Smooth muscle cell (in vitro differentiated cells): ENCODE measurements at regions not wholly inside any gene's neighbourhood (a gene's known extent, or its start where the extent isn't known, plus 50 kb on each side); places are given as distances from the start of the nearest gene placed in this dataset.

ENCODE experiments used
- DNase-seq: peaks from one replicate; lab custom pipeline; 2025; ENCODE audit not compliant: unreplicated experiment; lab: John Stamatoyannopoulos, UW
- H2AFZ ChIP-seq: fragments of 200-600 bp; sonication (generic); 2 replicates; pipeline ENCODE4 v1.6.0; 2016; ENCODE audit warnings: antibody characterized with exemption, low read depth, mild to moderate bottlenecking
- H3F3A ChIP-seq: fragments of 200-600 bp; sonication (generic); 2 replicates; pipeline ENCODE4 v1.6.0; 2017; ENCODE audit warnings: antibody characterized with exemption, low read depth
- H3K27ac ChIP-seq: fragments of 200-600 bp; sonication (generic); 2 replicates; pipeline ENCODE4 v1.5.1; 2016; ENCODE audit warnings: low read depth, mild to moderate bottlenecking
- H3K27me3 ChIP-seq: fragments of 200-600 bp; sonication (generic); 2 replicates; pipeline ENCODE4 v1.6.1; 2016; ENCODE audit warnings: low read depth, mild to moderate bottlenecking
- H3K36me3 ChIP-seq: fragments of 200-600 bp; sonication (generic); 2 replicates; pipeline ENCODE4 v1.5.1; 2016; ENCODE audit warnings: low read depth
- H3K4me1 ChIP-seq: fragments of 200-600 bp; sonication (generic); 2 replicates; pipeline ENCODE4 v1.5.1; 2016; ENCODE audit warnings: low read depth
- H3K4me2 ChIP-seq: fragments of 200-600 bp; sonication (generic); 2 replicates; pipeline ENCODE4 v1.6.0; 2016; ENCODE audit warnings: mild to moderate bottlenecking
- H3K4me3 ChIP-seq: fragments of 200-600 bp; sonication (generic); 2 replicates; pipeline ENCODE4 v1.5.1; 2016; ENCODE audit warnings: mild to moderate bottlenecking
- H3K79me2 ChIP-seq: fragments of 200-600 bp; sonication (generic); 2 replicates; pipeline ENCODE4 v1.6.0; 2016; ENCODE audit warnings: low read depth, mild to moderate bottlenecking
- H3K9ac ChIP-seq: fragments of 200-600 bp; sonication (generic); 2 replicates; pipeline ENCODE4 v1.6.0; 2016; ENCODE audit warnings: low read depth
- H3K9me3 ChIP-seq: fragments of 200-600 bp; sonication (generic); replicated peaks from 2 replicates; pipeline ENCODE4 v1.5.1; 2016; ENCODE audit warnings: low read depth
- H4K20me1 ChIP-seq: fragments of 200-600 bp; sonication (generic); 2 replicates; pipeline ENCODE4 v1.6.0; 2016; ENCODE audit warnings: low read depth
- WGBS: methylation state at CpG from one replicate; pipeline ENCODE4 v1.1.7; 2016; ENCODE audit warnings: low lambda C conversion rate; 5-methylcytosine and 5-hydroxymethylcytosine counted together
- TF ChIP-seq, protein P1 (sequence below): fragments of 200-600 bp; sonication (generic); IDR thresholded peaks from 2 replicates; pipeline ENCODE4 v1.5.1; 2017; ENCODE audit warnings: borderline replicate concordance, mild to moderate bottlenecking, antibody characterized with exemption; ENCODE audit not compliant: insufficient read depth, poor library complexity, severe bottlenecking

DNA sequence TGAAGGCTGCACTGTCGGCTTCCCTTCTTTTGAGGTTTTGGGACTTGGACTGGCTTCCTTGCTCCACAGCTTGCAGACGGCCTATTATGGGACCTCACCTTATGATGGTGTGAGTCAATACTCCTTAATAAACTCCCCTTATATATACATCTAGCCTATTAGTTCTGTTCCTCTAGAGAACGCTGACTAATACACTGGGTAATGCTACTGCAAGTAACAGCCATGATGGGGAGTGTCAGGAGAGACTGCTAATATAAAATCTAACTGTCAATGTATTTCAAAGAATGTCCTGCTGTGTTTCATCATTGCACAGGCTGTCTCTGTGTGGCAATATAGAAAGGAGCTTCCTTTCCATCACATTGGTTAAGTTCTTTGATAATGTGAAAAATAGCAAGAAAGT lies 57.7 kb upstream of the UST start:
- Histone ChIP-seq H3K9me3 (no peaks in the 10 kb centered on the region), H3K27ac (no peak overlapping the region), H3K4me2 (no peak overlapping the region), H3K79me2 (no peaks in the 10 kb centered on the region), H3F3A (no peaks in the 10 kb centered on the region), H2AFZ (no peak overlapping the region), H3K9ac (no peak overlapping the region), H3K4me1 (no peaks in the 10 kb centered on the region), H3K27me3 (no peaks in the 10 kb centered on the region), H4K20me1 (no peaks in the 10 kb centered on the region), H3K36me3 (no peaks in the 10 kb centered on the region), H3K4me3 (no peak overlapping the region)
- 79% methylated on average over 3 of the region's 3 CpGs for WGBS
- no peak for DNase-seq
- TF ChIP-seq, protein P1, sequence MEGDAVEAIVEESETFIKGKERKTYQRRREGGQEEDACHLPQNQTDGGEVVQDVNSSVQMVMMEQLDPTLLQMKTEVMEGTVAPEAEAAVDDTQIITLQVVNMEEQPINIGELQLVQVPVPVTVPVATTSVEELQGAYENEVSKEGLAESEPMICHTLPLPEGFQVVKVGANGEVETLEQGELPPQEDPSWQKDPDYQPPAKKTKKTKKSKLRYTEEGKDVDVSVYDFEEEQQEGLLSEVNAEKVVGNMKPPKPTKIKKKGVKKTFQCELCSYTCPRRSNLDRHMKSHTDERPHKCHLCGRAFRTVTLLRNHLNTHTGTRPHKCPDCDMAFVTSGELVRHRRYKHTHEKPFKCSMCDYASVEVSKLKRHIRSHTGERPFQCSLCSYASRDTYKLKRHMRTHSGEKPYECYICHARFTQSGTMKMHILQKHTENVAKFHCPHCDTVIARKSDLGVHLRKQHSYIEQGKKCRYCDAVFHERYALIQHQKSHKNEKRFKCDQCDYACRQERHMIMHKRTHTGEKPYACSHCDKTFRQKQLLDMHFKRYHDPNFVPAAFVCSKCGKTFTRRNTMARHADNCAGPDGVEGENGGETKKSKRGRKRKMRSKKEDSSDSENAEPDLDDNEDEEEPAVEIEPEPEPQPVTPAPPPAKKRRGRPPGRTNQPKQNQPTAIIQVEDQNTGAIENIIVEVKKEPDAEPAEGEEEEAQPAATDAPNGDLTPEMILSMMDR = no peak

DNA sequence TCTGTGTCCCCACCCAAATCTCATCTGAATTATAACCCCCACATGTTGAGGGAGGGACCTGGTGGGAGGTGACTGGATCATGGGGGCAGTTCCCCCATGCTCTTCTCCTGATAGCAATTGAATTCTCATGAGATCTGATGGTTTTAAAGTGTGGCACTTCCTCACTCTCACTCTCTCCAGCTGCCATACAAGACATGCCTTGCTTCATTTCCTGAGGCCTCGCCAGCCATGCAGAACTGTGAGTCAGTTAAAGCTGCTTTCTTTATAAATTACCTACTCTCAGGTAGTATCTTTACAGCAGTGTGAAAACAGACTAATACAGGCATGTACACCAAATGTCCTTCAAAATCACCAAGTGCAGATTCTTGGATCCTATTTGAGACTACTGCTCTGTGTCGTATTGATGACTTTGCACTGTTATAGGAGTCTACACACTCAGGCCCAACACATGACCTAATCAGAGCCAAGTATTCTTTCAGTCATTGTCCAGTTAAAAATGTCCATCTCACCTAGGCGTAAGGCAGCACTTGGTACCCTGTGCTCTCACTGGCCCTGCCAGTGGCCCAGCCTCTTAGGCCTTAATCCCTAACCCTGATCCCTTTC lies 52.8 kb upstream of the UST start:
- Histone ChIP-seq H3K4me2 (no peak overlapping the region), H4K20me1 (no peaks in the 10 kb centered on the region), H3K9ac (no peak overlapping the region), H3K4me1 (no peaks in the 10 kb centered on the region), H3K79me2 (no peaks in the 10 kb centered on the region), H3K27me3 (no peaks in the 10 kb centered on the region), H3K4me3 (no peak overlapping the region), H3F3A (no peaks in the 10 kb centered on the region), H2AFZ (no peak overlapping the region), H3K36me3 (no peaks in the 10 kb centered on the region), H3K9me3 (no peaks in the 10 kb centered on the region), H3K27ac (no peak overlapping the region)
- TF ChIP-seq, protein P1 = no peak
- no peak for DNase-seq
- 94% methylated on average over 3 of the region's 3 CpGs for WGBS
